ENCODE measurements at regions not wholly inside any gene's neighbourhood (a gene's known extent, or its start where the extent isn't known, plus 50 kb on each side); places are given as distances from the start of the nearest gene placed in this dataset.
A peak's percentile ranks its signal among the peaks of the same experiment; 100 is the strongest.
"Not testable (repeated sequence)": the region's sequence is repeated elsewhere in the genome, so short reads cannot be mapped to it uniquely, and the experiment has no call there.

DNA sequence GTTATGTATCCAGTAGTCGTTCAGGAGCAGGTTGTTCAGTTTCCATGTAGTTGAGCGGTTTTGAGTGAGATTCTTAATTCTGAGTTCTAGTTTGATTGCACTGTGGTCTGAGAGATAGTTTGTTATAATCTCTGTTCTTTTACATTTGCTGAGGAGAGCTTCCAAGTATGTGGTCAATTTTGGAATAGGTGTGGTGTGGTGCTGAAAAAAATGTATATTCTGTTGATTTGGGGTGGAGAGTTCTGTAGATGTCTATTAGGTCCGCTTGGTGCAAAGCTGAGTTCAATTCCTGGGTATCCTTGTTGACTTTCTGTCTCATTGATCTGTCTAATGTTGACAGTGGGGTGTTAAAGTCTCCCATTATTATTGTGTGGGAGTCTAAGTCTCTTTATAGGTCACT lies 68.6 kb upstream of the IZUMO1R start:
- H3K4me3 Mint-ChIP-seq, DNase-seq, H3K27me3 Mint-ChIP-seq, H3K27ac Mint-ChIP-seq, POLR2A ChIA-PET, ATAC-seq, H3K36me3 Mint-ChIP-seq, H3K4me1 Mint-ChIP-seq: not testable (repeated sequence)
- peaks cover 0 to 11% (median 3%) of the 10 kb centered on the region in 9 donors for H3K9me3 Mint-ChIP-seq

DNA sequence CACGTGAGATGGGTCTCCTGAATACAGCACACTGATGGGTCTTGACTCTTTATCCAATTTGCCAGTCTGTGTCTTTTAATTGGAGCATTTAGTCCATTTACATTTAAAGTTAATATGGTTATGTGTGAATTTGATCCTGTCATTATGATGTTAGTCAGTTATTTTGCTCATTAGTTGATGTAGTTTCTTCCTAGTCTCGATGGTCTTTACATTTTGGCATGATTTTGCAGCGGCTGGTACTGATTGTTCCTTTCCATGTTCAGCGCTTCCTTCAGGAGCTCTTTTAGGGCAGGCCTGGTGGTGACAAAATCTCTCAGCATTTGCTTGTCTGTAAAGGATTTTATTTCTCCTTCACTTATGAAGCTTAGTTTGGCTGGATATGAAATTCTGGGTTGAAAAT lies 68.0 kb upstream of the IZUMO1R start:
- H3K27ac Mint-ChIP-seq, H3K4me3 Mint-ChIP-seq, H3K36me3 Mint-ChIP-seq, DNase-seq, POLR2A ChIA-PET, ATAC-seq, H3K4me1 Mint-ChIP-seq, H3K27me3 Mint-ChIP-seq: not testable (repeated sequence)
- H3K9me3 Mint-ChIP-seq: peaks cover 0 to 16% (median 8%) of the 10 kb centered on the region in 9 donors

DNA sequence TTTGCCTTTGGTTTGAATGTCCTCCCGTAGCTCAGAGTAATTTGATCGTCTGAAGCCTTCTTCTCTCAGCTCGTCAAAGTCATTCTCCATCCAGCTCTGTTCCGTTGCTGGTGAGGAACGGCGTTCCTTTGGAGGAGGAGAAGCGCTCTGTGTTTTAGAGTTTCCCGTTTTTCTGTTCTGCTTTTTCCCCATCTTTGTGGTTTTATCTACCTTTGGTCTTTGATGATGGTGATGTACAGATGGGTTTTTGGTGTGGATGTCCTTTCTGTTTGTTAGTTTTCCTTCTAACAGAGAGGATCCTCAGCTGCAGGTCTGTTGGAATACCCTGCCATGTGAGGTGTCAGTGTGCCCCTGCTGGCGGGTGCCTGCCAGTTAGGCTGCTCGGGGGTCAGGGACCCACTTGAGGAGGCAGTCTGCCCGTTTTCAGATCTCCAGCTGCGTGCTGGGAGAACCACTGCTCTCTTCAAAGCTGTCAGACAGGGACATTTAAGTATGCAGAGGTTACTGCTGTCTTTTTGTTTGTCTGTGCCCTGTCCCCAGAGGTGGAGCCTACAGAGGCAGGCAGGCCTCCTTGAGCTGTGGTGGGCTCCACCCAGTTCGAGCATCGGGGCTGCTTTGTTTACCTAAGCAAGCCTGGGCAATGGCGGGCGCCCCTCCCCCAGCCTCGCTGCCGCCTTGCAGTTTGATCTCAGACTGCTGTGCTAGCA lies 66.8 kb upstream of the IZUMO1R start:
- H3K4me1 Mint-ChIP-seq, POLR2A ChIA-PET, H3K36me3 Mint-ChIP-seq, H3K4me3 Mint-ChIP-seq, ATAC-seq, H3K27ac Mint-ChIP-seq, H3K27me3 Mint-ChIP-seq: not testable (repeated sequence)
- H3K9me3 Mint-ChIP-seq: peaks cover 0 to 19% (median 8%) of the 10 kb centered on the region in 9 donors
- peak in 6 of 10 donors; percentile 4 to 72 (median 6) for DNase-seq

DNA sequence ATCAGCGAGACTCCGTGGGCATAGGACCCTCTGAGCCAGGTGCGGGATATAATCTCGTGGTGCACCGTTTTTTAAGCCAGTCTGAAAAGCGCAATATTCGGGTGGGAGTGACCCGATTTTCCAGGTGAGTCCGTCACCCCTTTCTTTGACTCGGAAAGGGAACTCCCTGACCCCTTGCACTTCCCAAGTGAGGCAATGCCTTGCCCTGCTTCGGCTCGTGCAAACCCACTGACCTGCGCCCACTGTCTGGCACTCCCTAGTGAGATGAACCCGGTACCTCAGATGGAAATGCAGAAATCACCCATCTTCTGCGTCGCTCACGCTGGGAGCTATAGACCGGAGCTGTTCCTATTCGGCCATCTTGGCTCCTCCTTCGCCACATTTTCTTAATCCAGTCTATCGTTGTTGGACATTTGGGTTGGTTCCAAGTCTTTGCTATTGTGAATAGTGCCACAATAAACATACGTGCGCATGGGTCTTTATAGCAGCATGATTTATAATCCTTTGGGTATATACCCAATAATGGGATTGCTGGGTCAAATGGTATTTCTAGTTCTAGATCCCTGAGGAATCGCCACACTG lies 66.1 kb upstream of the IZUMO1R start:
- ATAC-seq, H3K36me3 Mint-ChIP-seq, H3K27me3 Mint-ChIP-seq, H3K27ac Mint-ChIP-seq, H3K4me1 Mint-ChIP-seq, POLR2A ChIA-PET, H3K4me3 Mint-ChIP-seq: not testable (repeated sequence)
- peaks cover 0 to 23% (median 8%) of the 10 kb centered on the region in 9 donors for H3K9me3 Mint-ChIP-seq
- DNase-seq: peak in 3 of 10 donors; percentile 1 to 65 (median 3)

DNA sequence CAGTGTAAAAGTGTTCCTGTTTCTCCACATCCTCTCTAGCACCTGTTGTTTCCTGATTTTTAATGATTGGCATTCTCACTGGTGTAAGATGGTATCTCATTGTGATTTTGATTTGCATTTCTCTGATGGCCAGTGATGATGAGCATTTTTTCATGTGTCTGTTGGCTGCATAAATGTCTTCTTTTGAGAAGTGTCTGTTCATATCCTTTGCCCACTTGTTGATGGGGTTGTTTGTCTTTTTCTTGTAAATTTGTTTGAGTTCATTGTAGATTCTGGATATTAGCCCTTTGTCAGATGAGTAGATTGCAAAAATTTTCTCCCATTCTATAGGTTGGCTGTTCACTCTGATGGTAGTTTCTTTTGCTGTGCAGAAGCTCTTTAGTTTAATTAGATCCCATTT lies 65.6 kb upstream of the IZUMO1R start:
- DNase-seq: peak in 1 of 10 donors; percentile 1
- H3K4me1 Mint-ChIP-seq, H3K27ac Mint-ChIP-seq, H3K4me3 Mint-ChIP-seq, H3K27me3 Mint-ChIP-seq, POLR2A ChIA-PET, ATAC-seq, H3K36me3 Mint-ChIP-seq: not testable (repeated sequence)
- H3K9me3 Mint-ChIP-seq: peaks cover 0 to 27% (median 8%) of the 10 kb centered on the region in 9 donors

DNA sequence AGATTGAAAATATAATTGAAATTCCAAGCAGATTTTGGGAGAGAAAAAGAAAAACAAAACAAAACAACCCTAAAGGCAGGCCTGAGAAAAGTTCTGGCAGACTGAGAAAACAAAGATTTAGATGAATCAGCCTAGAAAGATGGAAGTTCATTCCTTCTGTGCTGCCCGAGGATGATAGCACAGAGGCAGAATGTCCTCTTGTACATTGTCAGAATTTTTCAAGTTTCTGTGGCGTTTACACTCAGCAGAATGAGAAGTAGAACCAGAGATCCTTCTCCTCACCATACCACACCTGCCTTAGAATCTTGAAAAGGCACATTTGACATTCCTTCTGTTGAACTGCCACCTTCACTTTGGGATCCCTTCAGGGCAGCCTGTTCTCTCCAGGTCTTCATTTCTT lies 62.5 kb upstream of the IZUMO1R start:
- no peak overlapping the region for H3K4me3 Mint-ChIP-seq
- ATAC-seq (no peak), DNase-seq (no peak)
- peaks cover 0 to 11% (median 0%) of the 10 kb centered on the region in 3 donors for H3K36me3 Mint-ChIP-seq
- H3K4me1 Mint-ChIP-seq: no peaks in the 10 kb centered on the region
- H3K27ac Mint-ChIP-seq: no peak overlapping the region
- POLR2A ChIA-PET: no interaction called here
- H3K9me3 Mint-ChIP-seq: peaks cover 0 to 23% (median 5%) of the 10 kb centered on the region in 9 donors
- H3K27me3 Mint-ChIP-seq: peaks cover 2 to 10% (median 4%) of the 10 kb centered on the region in 5 donors

DNA sequence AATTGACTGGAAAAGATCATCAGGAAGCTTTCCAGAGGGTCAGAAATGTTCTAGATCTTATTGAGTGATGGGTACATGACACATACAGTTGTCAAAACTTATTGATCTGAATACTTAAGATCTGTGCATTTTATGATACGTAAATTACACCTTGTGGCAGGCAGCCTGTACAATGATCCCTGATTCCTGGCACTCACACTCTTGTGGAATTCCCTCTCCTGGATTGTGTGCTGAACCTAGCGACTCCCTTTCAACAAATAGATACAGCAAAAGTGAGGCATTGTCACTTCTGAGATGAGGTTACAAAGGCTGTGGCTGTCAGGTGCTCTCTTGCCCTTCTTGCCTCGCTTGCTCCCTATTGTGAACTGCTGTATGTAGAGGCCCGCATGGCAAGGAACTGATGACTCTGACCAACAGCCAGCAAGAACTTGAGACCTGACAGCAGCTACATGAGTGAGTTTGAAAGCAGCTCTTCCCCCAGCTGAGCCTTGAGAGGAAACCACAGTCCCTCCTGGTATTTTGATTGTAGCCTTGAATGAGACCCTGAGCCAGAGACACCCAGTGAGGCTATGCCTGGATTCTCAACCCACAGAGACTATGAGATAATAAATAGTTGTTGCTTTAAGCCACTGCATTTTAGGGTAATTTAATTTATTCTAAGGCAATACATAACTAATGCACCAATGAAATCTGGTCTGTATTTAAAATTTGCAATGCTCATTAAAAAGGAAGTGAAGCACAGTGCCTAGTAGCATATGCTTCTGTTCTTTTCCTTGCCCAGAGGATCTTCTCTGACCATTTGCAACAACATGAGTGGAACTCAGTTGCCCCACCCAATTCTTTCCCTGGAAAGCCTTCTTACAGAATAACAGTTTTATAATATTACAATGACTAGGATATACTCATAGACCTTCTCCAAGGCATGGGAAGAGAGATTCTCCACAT lies 60.5 kb upstream of the IZUMO1R start:
- no peaks in the 10 kb centered on the region for H3K4me1 Mint-ChIP-seq
- no peak for DNase-seq
- peaks cover 0 to 26% (median 5%) of the 10 kb centered on the region in 9 donors for H3K9me3 Mint-ChIP-seq
- H3K36me3 Mint-ChIP-seq: peaks cover 0 to 11% (median 0%) of the 10 kb centered on the region in 3 donors
- H3K4me3 Mint-ChIP-seq: no peak overlapping the region
- POLR2A ChIA-PET: no interaction called here
- ATAC-seq: no peak
- peaks cover 2 to 10% (median 4%) of the 10 kb centered on the region in 5 donors for H3K27me3 Mint-ChIP-seq
- H3K27ac Mint-ChIP-seq: no peak overlapping the region

DNA sequence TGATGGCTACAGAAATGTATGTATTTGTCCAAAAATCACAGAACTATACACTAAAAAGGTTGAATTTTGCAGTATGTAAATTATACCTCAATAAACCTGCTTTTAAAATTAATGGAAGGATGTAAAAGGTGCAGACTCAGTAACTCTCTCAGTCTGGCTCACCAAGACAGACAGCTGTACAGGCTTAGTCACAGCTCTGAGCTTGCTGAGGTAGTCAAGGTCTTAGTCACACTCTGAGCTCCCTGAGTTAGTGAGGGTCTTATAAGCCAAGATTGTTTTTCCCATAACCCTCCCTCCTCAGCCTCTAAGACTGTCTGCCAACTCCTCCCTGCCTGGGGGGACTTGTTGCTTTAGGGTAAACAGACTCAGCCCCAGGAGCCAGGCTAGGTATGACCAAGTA lies 59.3 kb upstream of the IZUMO1R start:
- DNase-seq (no peak), ATAC-seq (no peak)
- H3K27ac Mint-ChIP-seq: no peak overlapping the region
- no peak overlapping the region for H3K4me3 Mint-ChIP-seq
- H3K36me3 Mint-ChIP-seq: peaks cover 0 to 17% (median 0%) of the 10 kb centered on the region in 3 donors
- peaks cover 0 to 34% (median 11%) of the 10 kb centered on the region in 9 donors for H3K9me3 Mint-ChIP-seq
- POLR2A ChIA-PET: no interaction called here
- H3K27me3 Mint-ChIP-seq: peaks cover 2 to 10% (median 4%) of the 10 kb centered on the region in 5 donors
- no peaks in the 10 kb centered on the region for H3K4me1 Mint-ChIP-seq

DNA sequence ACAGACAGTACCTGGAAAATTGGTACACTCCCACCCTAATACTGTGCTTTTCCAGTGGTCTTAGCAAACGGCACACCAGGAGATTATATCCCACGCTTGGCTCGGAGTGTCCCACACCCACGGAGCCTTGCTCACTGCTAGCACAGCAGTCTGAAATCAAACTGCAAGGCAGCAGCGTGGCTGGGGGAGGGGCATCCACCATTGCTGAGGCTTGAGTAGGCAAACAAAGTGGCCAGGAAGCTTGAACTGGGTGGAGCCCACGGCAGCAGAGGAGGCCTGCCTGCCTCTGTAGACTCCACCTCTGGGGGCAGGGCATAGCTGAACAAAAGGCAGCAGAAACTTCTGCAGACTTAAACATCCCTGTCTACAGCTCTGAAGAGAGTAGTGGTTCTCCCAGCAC lies 56.1 kb upstream of the IZUMO1R start:
- Mint-ChIP-seq H3K36me3 (peaks cover 0 to 11% (median 0%) of the 10 kb centered on the region in 3 donors), H3K9me3 (peaks cover 0 to 43% (median 21%) of the 10 kb centered on the region in 9 donors)
- DNase-seq, H3K4me3 Mint-ChIP-seq, H3K4me1 Mint-ChIP-seq, ATAC-seq, POLR2A ChIA-PET, H3K27ac Mint-ChIP-seq, H3K27me3 Mint-ChIP-seq: not testable (repeated sequence)

DNA sequence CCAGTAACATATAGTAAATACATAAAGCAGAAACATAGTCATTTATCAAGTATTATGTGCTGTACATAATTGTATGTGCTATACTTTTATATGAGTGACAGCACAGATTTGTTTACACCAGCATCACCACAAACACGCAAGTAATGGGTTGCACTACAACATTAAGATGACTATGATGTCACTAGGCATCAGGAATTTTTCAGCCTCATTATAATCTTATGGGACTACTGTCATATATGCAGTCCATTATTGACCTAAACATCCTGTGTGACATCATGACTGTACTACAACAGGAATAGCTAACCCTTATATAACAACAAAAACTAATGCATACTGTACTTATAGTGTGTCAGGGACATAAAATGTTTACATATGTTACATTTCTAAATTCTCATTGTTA lies 50.2 kb upstream of the IZUMO1R start:
- no peak overlapping the region for H3K4me3 Mint-ChIP-seq
- DNase-seq (no peak), ATAC-seq (no peak)
- POLR2A ChIA-PET: no interaction called here
- no peaks in the 10 kb centered on the region for H3K4me1 Mint-ChIP-seq
- H3K27me3 Mint-ChIP-seq: peaks cover 0 to 6% (median 0%) of the 10 kb centered on the region in 5 donors
- H3K27ac Mint-ChIP-seq: no peak overlapping the region
- peaks cover 10 to 67% (median 30%) of the 10 kb centered on the region in 9 donors for H3K9me3 Mint-ChIP-seq
- H3K36me3 Mint-ChIP-seq: peaks cover 0 to 3% (median 0%) of the 10 kb centered on the region in 3 donors

All from naive thymus-derived CD8-positive, alpha-beta T cell (primary cell).